Mucosa of gallbladder (tissue), 1 donor: ENCODE measurements at regions not wholly inside any gene's neighbourhood (a gene's known extent, or its start where the extent isn't known, plus 50 kb on each side); places are given as distances from the start of the nearest gene placed in this dataset.

Experiments
- DNase-seq: peaks from one replicate; pipeline ENCODE4 v3.0.0-alpha.2; 2020; ENCODE audit warnings: low spot score
- donor health status: DM: no; HTN: no; CAD: no.

- DNase-seq = no peak
These were observed 500.4 kb upstream of the HS3ST1 start for GRCh38 chr4:11929080-11929479.

DNA sequence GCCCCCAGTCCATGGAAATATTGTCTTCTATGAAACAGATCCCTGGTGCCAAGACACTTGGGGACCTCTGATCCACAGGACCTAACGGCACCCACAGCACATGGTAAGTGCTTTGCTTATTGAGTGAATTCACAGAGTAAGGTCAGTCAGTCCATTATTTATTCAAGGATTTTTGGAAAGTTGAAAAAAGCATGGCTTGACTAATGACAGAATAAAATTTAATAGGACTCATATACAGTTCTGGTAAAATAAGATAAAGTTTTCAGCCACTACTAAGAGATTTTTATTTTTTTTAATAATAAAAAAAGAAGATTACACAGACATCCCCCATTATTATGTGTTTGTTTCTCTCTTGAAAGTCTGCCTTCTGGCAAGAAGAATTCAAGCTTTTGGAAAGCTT lies 490.6 kb upstream of the HS3ST1 start:
- DNase-seq = no peak

GRCh38 chr4:11914406-11914805 lies 485.7 kb upstream of the HS3ST1 start:
- DNase-seq = no peak

DNA sequence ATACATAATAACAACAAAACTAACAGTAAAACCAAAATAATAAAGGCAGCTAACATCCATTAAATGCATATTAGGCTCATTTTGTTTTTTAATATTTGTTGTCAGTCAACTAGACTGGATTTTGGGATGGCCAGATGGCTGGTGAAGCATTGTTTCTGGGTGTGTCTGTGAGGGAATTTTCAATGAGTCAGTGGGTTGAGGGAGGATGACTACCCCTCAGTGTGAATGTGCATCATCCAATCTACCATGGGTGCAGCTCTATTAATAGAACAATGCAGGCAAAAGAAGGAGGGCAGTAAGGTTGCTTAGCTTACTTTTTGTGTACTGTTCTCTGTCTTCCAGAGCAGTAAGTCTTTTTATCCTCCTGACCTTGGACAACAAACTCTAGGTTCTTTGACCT lies 484.2 kb upstream of the HS3ST1 start:
- no peak for DNase-seq

DNA sequence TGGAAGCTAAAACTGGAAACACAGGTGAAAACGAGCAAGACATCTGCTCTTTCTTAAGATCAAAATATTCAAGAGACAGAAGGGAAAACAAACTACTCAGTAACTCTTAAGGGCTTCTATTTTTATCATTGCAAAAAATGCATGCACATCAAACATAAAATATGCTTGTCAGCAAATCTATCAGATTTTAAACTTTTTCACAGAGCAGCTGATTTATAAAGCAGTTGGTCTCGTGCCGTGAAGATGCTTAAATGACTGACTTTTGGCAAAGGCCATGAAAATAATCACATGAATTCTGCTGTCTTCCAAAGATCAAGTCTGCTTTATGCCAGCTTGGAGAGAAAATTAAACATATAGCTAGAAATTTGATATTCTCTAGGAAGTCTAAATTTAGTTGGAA lies 482.1 kb upstream of the HS3ST1 start:
- no peak for DNase-seq

GRCh38 chr4:11908712-11909111 lies 480.0 kb upstream of the HS3ST1 start:
- no peak for DNase-seq

DNA sequence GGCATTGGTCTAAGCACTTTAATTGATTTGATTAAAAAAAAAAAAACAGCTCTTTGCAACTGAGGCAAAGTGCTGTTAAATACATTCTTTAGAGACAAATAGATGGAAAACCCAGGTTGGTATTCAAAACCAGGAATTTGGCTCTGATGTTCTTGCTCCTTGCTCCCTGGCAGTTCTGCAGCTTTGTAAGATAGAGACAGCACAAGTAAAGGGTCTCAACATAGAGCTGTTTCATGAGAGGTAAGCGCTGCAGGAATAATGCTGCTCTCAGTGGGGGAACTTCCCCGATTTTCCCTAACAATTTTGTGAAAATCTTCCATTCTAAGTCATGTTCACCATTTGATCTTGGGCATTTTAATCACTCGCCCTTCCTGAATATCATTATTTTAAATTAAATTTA lies 479.5 kb upstream of the HS3ST1 start:
- DNase-seq = no peak

- DNase-seq = no peak
These were observed 476.4 kb upstream of the HS3ST1 start for GRCh38 chr4:11904846-11905739.

- peak; percentile 57 for DNase-seq
These were observed 475.4 kb upstream of the HS3ST1 start for GRCh38 chr4:11904117-11904535.

- no peak for DNase-seq
These were observed 472.4 kb upstream of the HS3ST1 start for GRCh38 chr4:11901089-11901488.

- no peak for DNase-seq
These were observed 471.7 kb upstream of the HS3ST1 start for GRCh38 chr4:11900359-11900758.

- DNase-seq = no peak
These were observed 470.1 kb upstream of the HS3ST1 start for GRCh38 chr4:11898796-11899195.

DNA sequence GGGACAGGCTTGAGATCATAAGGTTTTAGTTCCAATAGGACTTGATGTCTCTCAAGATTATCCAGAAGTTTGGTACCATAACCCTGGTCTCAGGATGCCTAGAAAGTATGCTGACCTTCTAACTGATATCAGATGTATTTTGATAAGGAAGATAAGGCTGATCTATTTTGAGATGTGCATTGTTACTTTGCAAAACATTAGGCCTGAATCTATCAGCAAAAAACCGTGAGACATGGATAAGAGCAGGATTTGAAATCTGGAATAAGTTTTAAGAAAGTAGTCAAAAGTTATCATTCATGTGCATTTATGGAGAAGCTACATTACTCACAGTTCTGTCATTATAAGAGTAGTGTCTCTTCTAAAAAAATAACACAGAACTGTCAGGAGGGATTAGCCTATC lies 467.1 kb upstream of the HS3ST1 start:
- DNase-seq = no peak

DNA sequence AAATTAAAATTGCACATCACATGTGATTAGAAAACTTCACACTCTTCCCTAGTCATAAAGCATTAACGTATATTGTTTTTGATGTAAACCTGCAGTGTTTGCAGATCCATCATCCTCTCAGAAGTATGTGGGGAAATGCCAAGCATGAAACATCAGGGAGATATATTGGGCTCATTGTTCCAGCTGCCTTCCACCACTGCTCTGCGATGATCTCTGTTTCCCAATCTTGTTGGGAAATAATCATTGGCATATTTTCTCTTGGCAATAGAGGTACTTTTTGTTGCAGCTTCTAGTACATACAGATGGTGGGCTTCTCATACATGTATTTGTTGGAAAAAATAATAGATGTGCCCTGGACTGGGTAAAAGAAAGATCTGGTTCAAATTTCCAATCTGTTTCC lies 466.3 kb upstream of the HS3ST1 start:
- no peak for DNase-seq

DNA sequence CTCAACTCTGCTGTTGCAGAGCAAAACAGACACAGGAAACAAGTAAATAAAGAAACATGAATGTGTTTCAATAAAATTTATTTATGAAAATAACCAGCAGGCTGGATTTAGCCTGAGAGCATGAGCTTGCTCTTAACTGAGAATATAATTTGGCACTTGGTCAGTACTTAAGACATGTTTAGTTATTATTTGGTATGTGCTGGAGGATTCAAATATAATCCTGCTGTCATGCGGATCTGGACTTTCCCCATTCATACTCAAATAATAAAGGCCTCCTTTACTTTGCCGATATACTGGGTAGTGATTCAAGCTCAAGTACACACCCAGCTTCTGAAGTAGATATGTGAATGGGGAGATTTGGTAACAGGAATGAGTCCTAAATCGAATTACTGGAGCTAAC lies 465.5 kb upstream of the HS3ST1 start:
- DNase-seq = no peak

DNA sequence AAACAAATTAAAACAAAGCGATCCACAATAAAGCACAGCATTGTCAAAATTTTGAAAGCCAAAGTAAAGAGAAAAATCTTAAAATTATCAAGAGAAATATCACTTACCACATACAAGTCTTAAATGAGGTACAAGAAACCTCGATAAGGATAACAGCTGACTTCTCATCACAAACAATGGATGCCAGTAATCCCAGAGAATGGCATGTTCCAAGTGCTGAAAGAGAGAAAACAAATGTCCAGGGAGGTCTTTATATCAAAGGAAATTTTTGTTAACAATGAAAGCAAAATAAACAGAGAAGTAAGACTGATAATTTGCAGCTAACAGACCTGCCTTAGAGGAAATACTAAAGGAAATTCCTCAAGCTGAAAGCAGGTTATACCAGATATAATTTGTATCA lies 460.4 kb upstream of the HS3ST1 start:
- DNase-seq = no peak

DNA sequence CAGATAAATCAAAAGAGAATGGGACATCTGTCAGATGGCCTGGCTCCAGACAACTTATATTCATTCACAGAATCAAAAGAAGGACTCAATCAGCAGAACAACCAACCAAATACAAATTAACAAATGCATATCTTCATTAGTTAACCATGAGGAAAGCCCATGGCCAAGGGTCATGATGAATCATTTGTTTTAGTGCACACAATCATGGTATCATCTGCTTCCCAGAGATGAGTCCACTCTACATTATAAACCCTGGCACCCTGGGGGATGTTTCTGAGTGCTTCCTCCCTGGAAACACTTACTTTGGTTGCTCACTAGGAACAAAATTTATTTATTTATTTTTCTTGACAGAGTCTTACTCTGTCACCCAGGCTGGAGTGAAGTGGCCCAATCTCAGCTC lies 453.3 kb upstream of the HS3ST1 start:
- DNase-seq = no peak

DNA sequence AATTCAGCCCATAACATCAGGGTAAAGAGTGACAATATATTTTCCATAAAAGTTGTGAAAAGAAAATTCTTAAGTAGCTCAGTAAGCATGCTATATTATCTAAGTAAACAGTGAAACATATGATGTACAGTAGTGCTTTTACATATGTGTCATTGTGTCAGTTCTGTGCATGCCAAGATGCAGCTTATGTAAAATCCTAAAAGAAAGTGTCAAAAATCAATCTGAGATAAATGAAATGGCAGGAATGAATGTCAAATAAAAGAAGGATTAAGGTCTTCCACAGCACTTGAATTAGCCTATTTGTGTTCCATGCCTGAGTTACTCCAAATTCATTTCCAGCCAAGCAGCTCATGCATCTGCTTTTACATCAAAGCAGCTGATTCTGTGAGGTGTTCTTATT lies 452.7 kb upstream of the HS3ST1 start:
- DNase-seq = no peak

DNA sequence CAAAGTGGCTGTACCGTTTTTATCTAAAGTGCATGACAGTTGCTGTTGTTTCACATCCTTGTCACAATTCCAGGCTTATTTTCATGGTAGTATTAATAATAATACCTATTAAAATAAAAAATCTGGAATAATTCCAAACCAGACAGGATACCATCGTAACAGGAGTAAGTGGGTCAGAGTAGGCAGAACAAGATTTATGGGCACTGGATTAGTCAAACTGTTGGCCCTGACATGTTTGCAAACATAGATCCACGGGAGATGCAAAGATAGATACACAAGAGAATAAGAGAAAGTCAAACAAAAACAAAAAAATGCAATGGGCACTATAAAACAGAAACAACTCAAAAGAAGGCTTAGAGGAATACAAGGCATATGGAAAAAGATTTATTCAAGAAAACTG lies 449.5 kb upstream of the HS3ST1 start:
- DNase-seq = no peak

- DNase-seq = no peak
These were observed 447.4 kb upstream of the HS3ST1 start for GRCh38 chr4:11876104-11876503.

GRCh38 chr4:11869191-11869870 lies 440.6 kb upstream of the HS3ST1 start:
- DNase-seq = no peak

DNA sequence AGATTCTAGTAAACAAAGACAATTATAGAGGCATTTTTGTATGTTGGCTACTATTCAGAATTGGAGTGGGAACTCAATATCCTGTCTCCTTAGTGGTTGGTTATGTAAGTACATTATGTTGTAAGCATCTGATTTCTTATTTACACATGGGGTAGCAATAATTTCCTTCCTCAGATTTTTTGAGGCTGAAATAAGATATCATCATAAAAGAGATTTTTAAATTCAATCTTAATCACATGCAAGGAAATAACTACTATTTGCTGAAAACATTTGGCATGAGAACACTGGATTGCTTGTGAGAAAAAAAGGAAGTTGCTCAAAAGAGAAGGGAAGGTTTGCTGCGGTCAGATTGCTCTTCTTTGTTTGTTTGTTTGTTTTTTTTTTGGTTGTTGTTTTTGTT lies 437.7 kb upstream of the HS3ST1 start:
- no peak for DNase-seq

DNA sequence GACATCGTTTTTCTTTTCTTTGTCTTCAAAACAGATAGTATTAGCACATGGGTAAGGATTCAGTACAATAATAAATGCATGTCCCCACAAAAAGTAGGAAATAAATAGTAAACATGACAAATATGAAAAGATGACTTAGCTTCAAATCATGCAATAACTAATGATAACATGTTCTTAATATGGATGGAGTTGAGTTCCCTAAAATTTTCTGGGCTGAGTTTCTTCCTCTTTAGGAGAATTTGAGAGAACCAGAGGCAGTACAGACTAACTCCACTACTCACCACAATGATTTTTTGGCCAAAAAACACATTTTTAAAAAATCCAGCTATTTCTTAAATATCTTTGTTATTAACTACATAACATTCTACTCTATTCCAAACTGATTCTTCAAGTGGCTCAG lies 432.3 kb upstream of the HS3ST1 start:
- no peak for DNase-seq
